ENCODE measurements at regions not wholly inside any gene's neighbourhood (a gene's known extent, or its start where the extent isn't known, plus 50 kb on each side); places are given as distances from the start of the nearest gene placed in this dataset.

- ATAC-seq (ENCODE audit: poor library complexity) (no peak), DNase-seq (no peak)
- intact Hi-C loops (cut with DNase I): no loop called here
Measured at GRCh38 chr17:70892527-70892926, 723.2 kb downstream of the KCNJ2 start.

- no peak for ATAC-seq (ENCODE audit: poor library complexity)
- no peak for DNase-seq
- intact Hi-C loops (cut with DNase I): no loop called here
Measured at GRCh38 chr17:70896843-70897242, 727.5 kb downstream of the KCNJ2 start.

- DNase-seq: no peak
- intact Hi-C loops (cut with DNase I): no loop called here
- no peak for ATAC-seq (ENCODE audit: poor library complexity)
Measured at GRCh38 chr17:70897446-70897845, 728.1 kb downstream of the KCNJ2 start.

- intact Hi-C loops (cut with DNase I): no loop called here
- no peak for ATAC-seq (ENCODE audit: poor library complexity)
Measured at GRCh38 chr17:70901870-70902269, 732.5 kb downstream of the KCNJ2 start.

GRCh38 chr17:70905796-70906195 is 736.5 kb downstream of the KCNJ2 start:
- ATAC-seq (ENCODE audit: poor library complexity) (no peak), DNase-seq (peak; percentile 50)
- intact Hi-C loops (cut with DNase I): no loop called here

More at GRCh38 chr17:70901870-70902269, 732.5 kb downstream of the KCNJ2 start:
- no peak for DNase-seq

- ATAC-seq (ENCODE audit: poor library complexity): no peak
Measured at GRCh38 chr17:70906808-70907207, 737.5 kb downstream of the KCNJ2 start.

GRCh38 chr17:70912716-70913485 is 743.6 kb downstream of the KCNJ2 start:
- ATAC-seq (ENCODE audit: poor library complexity): no peak
- DNase-seq: no peak
- intact Hi-C loops (cut with DNase I): no loop called here

More at GRCh38 chr17:70906808-70907207, 737.5 kb downstream of the KCNJ2 start:
- no peak for DNase-seq
- intact Hi-C loops (cut with DNase I): no loop called here

GRCh38 chr17:70916469-70916868 is 747.1 kb downstream of the KCNJ2 start:
- ATAC-seq (ENCODE audit: poor library complexity) (no peak), DNase-seq (no peak)
- intact Hi-C loops (cut with DNase I): no loop called here

- no peak for DNase-seq
- intact Hi-C loops (cut with DNase I): no loop called here
- ATAC-seq (ENCODE audit: poor library complexity): no peak
Measured at GRCh38 chr17:70919241-70919640, 749.9 kb downstream of the KCNJ2 start.

GRCh38 chr17:70920416-70920815 is 751.1 kb downstream of the KCNJ2 start:
- DNase-seq (no peak), ATAC-seq (ENCODE audit: poor library complexity) (no peak)
- intact Hi-C loops (cut with DNase I): no loop called here

GRCh38 chr17:70922268-70922667 is 752.9 kb downstream of the KCNJ2 start:
- ATAC-seq (ENCODE audit: poor library complexity) (no peak), DNase-seq (no peak)
- intact Hi-C loops (cut with DNase I): no loop called here

GRCh38 chr17:70924776-70925175 is 755.4 kb downstream of the KCNJ2 start:
- ATAC-seq (ENCODE audit: poor library complexity): no peak

GRCh38 chr17:70929226-70929625 is 759.9 kb downstream of the KCNJ2 start:
- no peak for ATAC-seq (ENCODE audit: poor library complexity)
- DNase-seq: no peak
- intact Hi-C loops (cut with DNase I): no loop called here

More at GRCh38 chr17:70924776-70925175, 755.4 kb downstream of the KCNJ2 start:
- DNase-seq: no peak
- intact Hi-C loops (cut with DNase I): no loop called here

GRCh38 chr17:70934231-70934630 is 764.9 kb downstream of the KCNJ2 start:
- intact Hi-C loops (cut with DNase I): no loop called here
- no peak for ATAC-seq (ENCODE audit: poor library complexity)
- DNase-seq: no peak

- no peak for ATAC-seq (ENCODE audit: poor library complexity)
- intact Hi-C loops (cut with DNase I): no loop called here
- no peak for DNase-seq
Measured at GRCh38 chr17:70934835-70935234, 765.5 kb downstream of the KCNJ2 start.

GRCh38 chr17:70936724-70937123 is 767.4 kb downstream of the KCNJ2 start:
- intact Hi-C loops (cut with DNase I): no loop called here
- DNase-seq (no peak), ATAC-seq (ENCODE audit: poor library complexity) (no peak)

GRCh38 chr17:70938336-70938735 is 769.0 kb downstream of the KCNJ2 start:
- no peak for DNase-seq
- ATAC-seq (ENCODE audit: poor library complexity): no peak
- intact Hi-C loops (cut with DNase I): no loop called here

- intact Hi-C loops (cut with DNase I): no loop called here
- DNase-seq (no peak), ATAC-seq (ENCODE audit: poor library complexity) (no peak)
Measured at GRCh38 chr17:70945386-70945785, 776.1 kb downstream of the KCNJ2 start.

- no peak for ATAC-seq (ENCODE audit: poor library complexity)
- intact Hi-C loops (cut with DNase I): no loop called here
- no peak for DNase-seq
Measured at GRCh38 chr17:70947215-70947614, 777.9 kb downstream of the KCNJ2 start.

GRCh38 chr17:70947636-70948565 is 778.6 kb downstream of the KCNJ2 start:
- DNase-seq (no peak), ATAC-seq (ENCODE audit: poor library complexity) (no peak)
- intact Hi-C loops (cut with DNase I): no loop called here

Measured in Right ventricle myocardium superior (tissue), 1 donor.